ENCODE measurements at regions not wholly inside any gene's neighbourhood (a gene's known extent, or its start where the extent isn't known, plus 50 kb on each side); places are given as distances from the start of the nearest gene placed in this dataset.

DNA sequence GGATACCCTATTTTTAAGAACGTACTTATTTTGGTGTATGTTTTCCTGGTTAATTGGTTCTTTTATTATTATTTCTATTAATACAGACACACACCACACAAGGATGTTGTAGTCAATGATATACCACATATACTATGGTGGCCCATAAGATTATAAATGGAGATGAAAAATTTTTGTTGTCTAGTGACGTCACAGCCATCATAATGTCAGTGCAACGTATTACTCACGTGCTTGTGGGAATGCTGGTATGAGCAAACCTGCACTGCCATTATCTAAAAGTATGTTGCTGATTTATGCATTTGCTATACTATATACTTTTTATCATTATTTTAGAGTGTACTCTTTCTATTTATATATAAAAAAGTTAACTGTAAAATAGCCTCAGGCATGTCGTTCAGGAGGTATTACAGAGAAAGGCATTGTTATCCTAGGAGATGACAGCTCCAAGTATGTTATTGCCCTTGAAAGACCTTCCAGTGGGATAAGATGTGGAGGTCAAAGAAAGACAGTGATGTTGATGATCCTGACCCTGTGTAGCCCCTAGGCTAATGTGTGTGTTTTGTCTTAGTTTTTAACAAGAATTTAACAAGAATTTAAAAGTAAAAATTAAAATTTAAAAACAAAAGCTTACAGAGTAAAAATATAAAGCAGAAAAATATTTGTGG, 65.6 kb upstream of the SGCD start:
- TF ChIP-seq POLR2AphosphoS5 (IDR thresholded peaks at IDR 0.05; ENCODE audit: low read depth, low read length): no peak
- no peak for TF ChIP-seq SIN3A (IDR thresholded peaks at IDR 0.05; ENCODE audit: borderline replicate concordance, insufficient read depth, low read length)
- TF ChIP-seq TAF1 (IDR thresholded peaks at IDR 0.05; ENCODE audit: borderline replicate concordance, insufficient read depth, low read length): no peak
- TF ChIP-seq, protein P1, sequence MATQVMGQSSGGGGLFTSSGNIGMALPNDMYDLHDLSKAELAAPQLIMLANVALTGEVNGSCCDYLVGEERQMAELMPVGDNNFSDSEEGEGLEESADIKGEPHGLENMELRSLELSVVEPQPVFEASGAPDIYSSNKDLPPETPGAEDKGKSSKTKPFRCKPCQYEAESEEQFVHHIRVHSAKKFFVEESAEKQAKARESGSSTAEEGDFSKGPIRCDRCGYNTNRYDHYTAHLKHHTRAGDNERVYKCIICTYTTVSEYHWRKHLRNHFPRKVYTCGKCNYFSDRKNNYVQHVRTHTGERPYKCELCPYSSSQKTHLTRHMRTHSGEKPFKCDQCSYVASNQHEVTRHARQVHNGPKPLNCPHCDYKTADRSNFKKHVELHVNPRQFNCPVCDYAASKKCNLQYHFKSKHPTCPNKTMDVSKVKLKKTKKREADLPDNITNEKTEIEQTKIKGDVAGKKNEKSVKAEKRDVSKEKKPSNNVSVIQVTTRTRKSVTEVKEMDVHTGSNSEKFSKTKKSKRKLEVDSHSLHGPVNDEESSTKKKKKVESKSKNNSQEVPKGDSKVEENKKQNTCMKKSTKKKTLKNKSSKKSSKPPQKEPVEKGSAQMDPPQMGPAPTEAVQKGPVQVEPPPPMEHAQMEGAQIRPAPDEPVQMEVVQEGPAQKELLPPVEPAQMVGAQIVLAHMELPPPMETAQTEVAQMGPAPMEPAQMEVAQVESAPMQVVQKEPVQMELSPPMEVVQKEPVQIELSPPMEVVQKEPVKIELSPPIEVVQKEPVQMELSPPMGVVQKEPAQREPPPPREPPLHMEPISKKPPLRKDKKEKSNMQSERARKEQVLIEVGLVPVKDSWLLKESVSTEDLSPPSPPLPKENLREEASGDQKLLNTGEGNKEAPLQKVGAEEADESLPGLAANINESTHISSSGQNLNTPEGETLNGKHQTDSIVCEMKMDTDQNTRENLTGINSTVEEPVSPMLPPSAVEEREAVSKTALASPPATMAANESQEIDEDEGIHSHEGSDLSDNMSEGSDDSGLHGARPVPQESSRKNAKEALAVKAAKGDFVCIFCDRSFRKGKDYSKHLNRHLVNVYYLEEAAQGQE (IDR thresholded peaks at IDR 0.05; ENCODE audit: insufficient read depth in 1 of 2, low read depth in 2 of 2, low read length in 2 of 2): no peak
- TF ChIP-seq FOXP2 (optimal IDR thresholded peaks at IDR 0.05; ENCODE audit: borderline replicate concordance, extremely low read depth, extremely low read length, insufficient read depth): no peak

DNA sequence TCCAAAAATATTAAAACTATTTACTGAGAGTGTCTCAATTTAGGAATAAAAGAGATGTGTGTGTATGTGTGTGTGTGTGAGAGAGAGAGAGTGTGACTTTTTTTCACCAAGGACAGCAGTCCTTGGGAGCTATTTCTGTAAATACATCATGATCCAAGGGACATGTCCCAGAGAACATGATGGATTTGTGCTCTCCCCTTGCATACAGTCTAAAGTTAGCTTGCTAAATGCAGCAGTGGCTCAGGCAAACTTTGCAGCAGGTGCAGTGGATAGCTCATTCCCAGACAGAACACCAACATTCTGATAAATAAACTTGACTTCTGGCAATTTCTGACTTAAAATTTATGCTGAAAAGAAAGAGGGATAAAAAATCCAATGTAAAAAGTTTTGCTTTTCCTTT, 55.4 kb upstream of the SGCD start:
- TF ChIP-seq FOXP2 (optimal IDR thresholded peaks at IDR 0.05; ENCODE audit: borderline replicate concordance, extremely low read depth, extremely low read length, insufficient read depth) (no peak), SIN3A (IDR thresholded peaks at IDR 0.05; ENCODE audit: borderline replicate concordance, insufficient read depth, low read length) (no peak), POLR2AphosphoS5 (IDR thresholded peaks at IDR 0.05; ENCODE audit: low read depth, low read length) (no peak), TAF1 (IDR thresholded peaks at IDR 0.05; ENCODE audit: borderline replicate concordance, insufficient read depth, low read length) (no peak)
- TF ChIP-seq, protein P1 (IDR thresholded peaks at IDR 0.05; ENCODE audit: insufficient read depth in 1 of 2, low read depth in 2 of 2, low read length in 2 of 2): no peak

DNA sequence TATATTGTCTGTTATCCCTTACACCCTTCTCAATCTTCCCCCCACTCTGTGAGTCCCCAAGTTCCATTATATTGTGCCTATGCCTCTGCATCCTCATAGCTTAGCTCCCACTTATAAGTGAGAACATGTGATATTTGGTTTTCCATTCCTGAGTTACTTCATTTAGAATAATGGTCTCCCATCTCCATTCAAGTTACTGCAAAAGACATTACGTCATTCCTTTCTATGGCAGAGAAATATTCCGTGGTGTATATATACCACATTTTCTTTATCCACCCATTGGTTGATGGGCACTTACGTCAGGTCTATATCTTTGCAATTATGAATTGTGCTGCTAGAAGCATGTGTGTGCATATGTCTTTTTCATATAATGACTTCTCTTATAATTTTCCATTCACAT, 54.8 kb upstream of the SGCD start:
- TF ChIP-seq TAF1 (IDR thresholded peaks at IDR 0.05; ENCODE audit: borderline replicate concordance, insufficient read depth, low read length): no peak
- TF ChIP-seq SIN3A (IDR thresholded peaks at IDR 0.05; ENCODE audit: borderline replicate concordance, insufficient read depth, low read length): no peak

DNA sequence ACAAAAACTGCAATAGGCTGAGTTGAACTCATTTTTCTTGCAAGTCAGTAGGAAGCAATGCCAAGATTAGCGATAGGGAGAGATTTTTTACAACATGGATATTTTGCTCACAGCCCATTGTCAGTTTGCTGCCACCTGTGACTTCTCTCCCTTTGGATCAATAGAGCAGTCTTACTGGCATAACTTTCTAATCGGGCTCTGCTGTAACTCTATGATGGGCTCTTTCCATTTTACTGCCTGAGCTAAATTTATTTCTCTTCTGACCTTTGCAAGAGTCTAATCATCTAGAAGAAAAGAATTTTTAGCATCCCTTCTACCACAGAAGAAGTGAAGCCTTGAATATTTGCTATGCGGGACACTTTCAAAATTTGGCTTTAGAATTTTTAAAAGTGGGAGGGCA, 53.6 kb upstream of the SGCD start:
- TF ChIP-seq, protein P1 (IDR thresholded peaks at IDR 0.05; ENCODE audit: insufficient read depth in 1 of 2, low read depth in 2 of 2, low read length in 2 of 2): no peak
- TF ChIP-seq TAF1 (IDR thresholded peaks at IDR 0.05; ENCODE audit: borderline replicate concordance, insufficient read depth, low read length) (no peak), POLR2AphosphoS5 (IDR thresholded peaks at IDR 0.05; ENCODE audit: low read depth, low read length) (no peak), FOXP2 (optimal IDR thresholded peaks at IDR 0.05; ENCODE audit: borderline replicate concordance, extremely low read depth, extremely low read length, insufficient read depth) (no peak), SIN3A (IDR thresholded peaks at IDR 0.05; ENCODE audit: borderline replicate concordance, insufficient read depth, low read length) (no peak)

DNA sequence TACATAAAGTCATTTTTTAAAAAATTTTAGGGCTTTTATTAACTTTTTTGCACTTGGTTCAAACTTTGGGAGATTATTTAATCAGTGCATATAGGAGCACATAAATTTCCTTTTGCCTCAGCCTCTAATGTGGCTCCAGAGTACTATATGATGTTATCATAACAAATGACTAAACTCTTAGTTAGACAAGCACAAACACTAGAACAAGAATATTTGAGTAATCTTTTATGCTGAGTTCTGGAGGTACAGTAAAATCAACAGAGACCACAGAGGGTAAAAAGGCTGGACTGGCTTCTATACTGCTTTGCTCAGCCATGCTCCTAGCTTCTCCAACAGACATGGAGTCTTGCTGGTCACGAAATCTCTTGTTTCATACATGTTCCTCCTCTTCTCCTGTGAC, 52.5 kb upstream of the SGCD start:
- TF ChIP-seq POLR2AphosphoS5 (IDR thresholded peaks at IDR 0.05; ENCODE audit: low read depth, low read length) (no peak), SIN3A (IDR thresholded peaks at IDR 0.05; ENCODE audit: borderline replicate concordance, insufficient read depth, low read length) (no peak), FOXP2 (optimal IDR thresholded peaks at IDR 0.05; ENCODE audit: borderline replicate concordance, extremely low read depth, extremely low read length, insufficient read depth) (no peak), TAF1 (IDR thresholded peaks at IDR 0.05; ENCODE audit: borderline replicate concordance, insufficient read depth, low read length) (no peak)
- TF ChIP-seq, protein P1 (IDR thresholded peaks at IDR 0.05; ENCODE audit: insufficient read depth in 1 of 2, low read depth in 2 of 2, low read length in 2 of 2): no peak
